RWPE1 (cell line): ENCODE measurements at regions not wholly inside any gene's neighbourhood (a gene's known extent, or its start where the extent isn't known, plus 50 kb on each side); places are given as distances from the start of the nearest gene placed in this dataset.

Source experiments
- CTCF ChIA-PET: fragments of 350-600 bp; sonication (Branson Sonifier 250); formaldehyde crosslinking; extraction: SDS; loops from one replicate; lab custom pipeline; 2021; lab: Yijun Ruan, JAX
- POLR2A ChIA-PET: fragments of 400-600 bp; formaldehyde crosslinking; extraction: SDS; loops from one replicate; lab custom pipeline; 2020; ENCODE audit warnings: antibody characterized with exemption; ENCODE audit not compliant: low non-redundant PET; lab: Yijun Ruan, JAX
- DNase-seq: peaks from one replicate; pipeline ENCODE4 v3.0.0; 2012; ENCODE audit warnings: low spot score
- H3K27ac ChIP-seq: fragments of 450-650 bp; 2 replicates; pipeline ENCODE4 v1.5.1; 2017
- CTCF ChIP-seq: fragments of 450-650 bp; conservative IDR thresholded peaks from 2 replicates; pipeline ENCODE4 v1.5.1; 2017; ENCODE audit warnings: low read depth, mild to moderate bottlenecking

- H3K27ac ChIP-seq, result no peak overlapping the region
- CTCF ChIA-PET, result no interaction called here
- DNase-seq, result no peak
- POLR2A ChIA-PET, result no interaction called here
- TF ChIP-seq CTCF, result no peak
These were observed 252.6 kb upstream of the B3GAT1 start for GRCh38 chr11:134664447-134665187.

DNA sequence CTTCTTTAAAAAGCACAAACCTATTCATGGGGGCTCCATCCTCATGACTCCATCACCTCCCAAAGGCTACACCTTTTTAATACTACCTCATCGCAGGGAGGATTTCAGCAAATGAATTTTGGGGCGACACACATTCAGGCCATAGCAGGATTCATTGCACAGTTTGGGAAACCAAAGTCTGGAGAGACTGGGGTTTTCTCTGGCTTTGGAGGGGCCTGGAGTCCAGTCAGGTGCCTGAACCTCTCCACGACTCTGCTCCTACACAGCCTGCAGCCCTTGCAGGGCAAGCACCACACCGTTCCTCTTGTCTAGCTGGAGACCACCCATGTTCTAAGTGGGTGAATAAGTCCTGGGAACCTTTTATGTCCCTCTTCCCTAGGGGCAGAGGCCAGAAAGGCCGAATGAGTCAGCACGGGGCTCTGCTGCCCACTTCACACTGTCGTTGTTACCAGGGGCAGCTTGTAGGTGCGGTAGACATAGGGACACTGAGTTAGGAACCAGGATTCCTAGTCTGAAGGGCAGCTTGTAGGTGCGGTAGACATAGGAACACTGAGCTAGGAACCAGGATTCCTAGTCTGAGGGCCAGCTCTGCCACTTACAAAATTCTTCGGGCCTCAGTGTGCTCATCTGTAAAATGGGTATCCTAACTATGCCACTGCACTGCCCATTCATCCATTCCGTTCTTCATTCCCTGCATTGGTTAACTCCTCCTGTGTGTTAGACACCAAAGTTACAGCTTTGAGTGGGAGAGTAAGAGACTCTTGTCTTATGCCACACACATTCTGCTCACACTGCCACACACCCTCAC lies 251.7 kb upstream of the B3GAT1 start:
- ChIA-PET POLR2A (no interaction called here), CTCF (interaction anchor here (0.7 to 0.8 kb wide), 2 partner anchors 62 to 476 kb away, joined by 3 read pairs; no protein-coding TSS in a partner anchor)
- no peak overlapping the region for H3K27ac ChIP-seq
- no peak for TF ChIP-seq CTCF
- no peak for DNase-seq

DNA sequence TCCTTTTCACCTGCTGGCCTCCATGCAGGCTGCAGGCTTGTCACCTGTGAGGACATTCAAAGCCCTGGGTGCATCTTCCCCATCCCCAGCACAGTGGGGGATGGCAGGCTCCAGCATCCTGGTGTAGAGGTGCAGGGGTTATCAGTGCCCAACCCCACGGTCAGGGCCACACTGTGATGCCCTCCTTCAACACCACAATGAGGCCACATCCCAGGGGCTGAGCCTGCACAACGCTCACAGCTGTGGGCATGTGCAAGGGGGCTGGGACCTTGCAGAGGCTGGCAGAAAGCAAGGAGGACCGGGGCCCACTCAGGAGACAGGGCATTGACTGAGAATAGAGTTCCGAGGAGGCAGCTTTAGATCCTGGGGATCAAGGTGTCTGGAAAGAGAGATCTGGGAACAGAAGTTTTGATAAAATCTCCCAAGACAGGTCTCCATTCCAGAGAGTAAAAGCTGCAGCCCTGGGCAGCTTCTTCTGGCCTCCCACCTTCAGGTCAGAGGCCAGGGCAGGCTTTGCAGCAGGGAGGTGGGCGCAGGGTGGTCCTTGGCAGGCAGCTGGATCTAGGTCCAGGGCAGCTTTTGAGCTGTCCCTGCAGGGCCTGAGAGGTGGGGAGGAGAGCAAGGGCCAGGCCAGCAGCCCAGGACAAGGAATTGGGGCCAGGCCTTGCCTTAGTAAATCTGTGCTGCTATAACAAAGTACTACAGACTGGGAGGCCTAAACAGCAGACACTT lies 250.8 kb upstream of the B3GAT1 start:
- TF ChIP-seq CTCF, result no peak
- H3K27ac ChIP-seq, result no peak overlapping the region
- DNase-seq, result no peak
- POLR2A ChIA-PET, result no interaction called here
- CTCF ChIA-PET, result interaction anchor here (0.8 kb wide), 1 partner anchor 61 kb away, joined by 3 read pairs; no protein-coding TSS in a partner anchor

DNA sequence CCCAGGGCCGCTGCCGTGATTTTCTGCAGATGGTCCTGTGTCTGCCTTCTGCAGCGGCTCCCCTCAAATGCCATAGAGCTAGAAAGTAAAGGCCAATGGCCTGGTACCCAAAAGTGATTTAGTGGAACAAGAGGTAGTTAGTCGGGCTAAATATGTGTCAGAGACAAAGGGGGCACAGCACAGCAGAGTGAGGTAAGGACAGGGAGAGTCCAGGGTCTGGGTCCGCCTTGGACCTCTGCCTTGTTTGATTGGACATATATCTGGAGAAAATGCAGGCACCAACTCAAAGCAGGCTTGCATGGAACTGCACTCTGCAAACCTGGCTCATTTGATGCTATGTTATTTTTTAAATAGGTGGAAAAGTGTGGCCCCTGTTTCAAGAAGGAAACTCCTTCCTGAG lies 249.6 kb upstream of the B3GAT1 start:
- TF ChIP-seq CTCF, result no peak
- ChIA-PET POLR2A (no interaction called here), CTCF (interaction anchor here (0.6 kb wide), 1 partner anchor 727 kb away, joined by 4 read pairs; no protein-coding TSS in a partner anchor)
- DNase-seq, result no peak
- no peak overlapping the region for H3K27ac ChIP-seq

DNA sequence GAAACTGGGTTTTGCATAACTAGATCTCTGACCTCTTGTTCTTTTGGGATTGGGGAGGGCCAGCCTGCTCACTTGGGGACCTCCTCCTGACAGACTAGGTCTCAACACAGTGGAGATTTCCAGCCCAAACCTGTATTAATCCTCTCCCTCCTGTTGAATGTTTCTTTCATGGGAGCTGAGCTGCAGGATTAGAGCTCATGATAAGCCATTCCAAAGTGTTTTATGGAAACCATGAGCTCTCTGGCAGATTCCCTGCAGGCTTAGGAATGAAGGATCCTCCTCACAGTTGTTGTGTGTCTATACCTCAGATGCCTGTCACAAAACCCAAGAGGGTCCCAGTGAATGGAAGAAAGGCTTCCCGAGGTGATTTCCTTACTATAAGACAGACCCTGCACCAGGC lies 248.4 kb upstream of the B3GAT1 start:
- CTCF ChIA-PET, result no interaction called here

More for the DNA sequence above, 248.4 kb upstream of the B3GAT1 start:
- DNase-seq, result no peak
- TF ChIP-seq CTCF, result no peak
- no peak overlapping the region for H3K27ac ChIP-seq
- POLR2A ChIA-PET, result no interaction called here
